ENCODE measurements at regions not wholly inside any gene's neighbourhood (a gene's known extent, or its start where the extent isn't known, plus 50 kb on each side); places are given as distances from the start of the nearest gene placed in this dataset.
A peak's percentile ranks its signal among the peaks of the same experiment; 100 is the strongest.

DNA sequence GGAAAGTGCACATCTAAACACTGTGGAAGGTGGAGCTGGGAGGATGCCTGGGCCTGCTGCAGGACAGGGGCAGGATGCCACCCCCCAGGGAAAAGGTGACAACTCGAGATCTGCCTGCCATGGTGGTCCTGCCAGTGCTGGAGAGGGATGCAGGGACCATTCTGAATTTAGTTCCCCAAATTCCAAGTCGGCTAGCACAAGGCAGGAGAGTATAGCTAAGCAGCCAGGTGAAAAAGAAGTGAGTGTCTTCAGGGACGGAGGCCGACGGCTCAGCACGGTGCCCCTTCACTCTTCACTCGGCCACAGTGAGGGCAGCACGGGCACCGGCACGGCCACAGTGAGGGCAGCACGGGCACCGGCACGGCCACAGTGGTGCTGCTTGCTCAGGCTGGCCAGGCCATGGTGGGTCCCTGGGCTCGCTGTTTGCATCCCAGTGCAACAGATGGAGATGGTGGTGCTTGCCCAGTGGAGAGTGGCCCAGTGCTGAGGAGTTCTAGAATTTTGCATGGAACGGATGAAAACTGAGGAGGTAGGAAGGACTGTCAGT, 161.3 kb upstream of the SHH start:
- no peak for DNase-seq (ENCODE audit: low read depth in 2 of 2)

DNA sequence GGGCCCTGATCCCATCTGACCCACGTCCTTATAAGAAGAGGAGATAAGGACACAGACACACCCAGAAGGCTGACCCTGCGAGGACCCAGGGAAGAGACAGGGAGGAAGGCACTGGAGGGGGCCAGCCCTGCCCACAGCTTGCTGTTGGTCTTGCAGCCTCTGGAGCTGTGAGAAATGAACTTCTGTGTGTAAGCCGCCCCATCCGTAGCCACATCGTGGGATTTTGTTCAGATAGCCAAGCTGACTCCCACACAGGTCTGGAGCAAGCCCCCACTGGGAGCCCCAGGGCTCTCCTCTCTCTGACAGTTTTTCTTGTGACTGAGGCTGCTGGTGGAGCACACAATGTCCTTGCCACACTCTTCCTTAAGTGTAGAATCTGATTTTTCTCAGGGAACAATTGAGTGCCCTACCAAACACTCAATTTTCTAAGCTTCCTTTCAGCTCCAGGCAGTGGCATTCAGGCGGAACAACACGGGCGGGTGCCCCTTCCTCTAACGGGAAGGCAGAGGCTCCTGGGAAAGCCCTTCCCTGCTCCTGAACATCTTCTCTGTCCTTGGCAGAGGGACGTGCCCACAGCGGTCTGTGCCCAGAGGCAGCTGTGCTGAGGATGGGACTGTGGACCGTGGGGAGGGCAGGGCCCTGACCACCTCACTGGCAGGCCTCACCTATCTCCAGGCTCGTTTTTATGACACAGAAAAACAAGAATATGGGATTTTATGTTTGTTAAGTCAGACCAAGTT, 160.6 kb upstream of the SHH start:
- no peak for DNase-seq (ENCODE audit: low read depth in 2 of 2)

DNA sequence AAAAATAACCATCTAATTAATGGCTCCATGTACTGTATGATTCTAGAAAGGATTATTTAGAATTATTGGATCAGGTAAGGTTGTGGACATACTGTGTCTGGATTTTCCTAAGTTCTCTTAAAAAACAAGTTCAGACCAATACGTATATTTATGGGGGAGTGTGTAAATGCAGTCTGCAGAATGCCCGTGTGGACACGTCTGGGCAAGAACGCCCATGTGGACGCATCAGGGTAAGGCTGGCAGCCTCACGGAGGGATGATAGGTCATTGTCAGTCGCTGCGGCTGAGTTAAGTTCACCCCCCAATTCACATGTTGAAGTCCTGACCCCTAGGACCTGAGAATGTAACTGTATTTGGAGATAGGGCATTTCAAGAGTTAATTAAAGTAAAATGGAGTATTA, 160.0 kb upstream of the SHH start:
- no peak for DNase-seq (ENCODE audit: low read depth in 2 of 2)

DNA sequence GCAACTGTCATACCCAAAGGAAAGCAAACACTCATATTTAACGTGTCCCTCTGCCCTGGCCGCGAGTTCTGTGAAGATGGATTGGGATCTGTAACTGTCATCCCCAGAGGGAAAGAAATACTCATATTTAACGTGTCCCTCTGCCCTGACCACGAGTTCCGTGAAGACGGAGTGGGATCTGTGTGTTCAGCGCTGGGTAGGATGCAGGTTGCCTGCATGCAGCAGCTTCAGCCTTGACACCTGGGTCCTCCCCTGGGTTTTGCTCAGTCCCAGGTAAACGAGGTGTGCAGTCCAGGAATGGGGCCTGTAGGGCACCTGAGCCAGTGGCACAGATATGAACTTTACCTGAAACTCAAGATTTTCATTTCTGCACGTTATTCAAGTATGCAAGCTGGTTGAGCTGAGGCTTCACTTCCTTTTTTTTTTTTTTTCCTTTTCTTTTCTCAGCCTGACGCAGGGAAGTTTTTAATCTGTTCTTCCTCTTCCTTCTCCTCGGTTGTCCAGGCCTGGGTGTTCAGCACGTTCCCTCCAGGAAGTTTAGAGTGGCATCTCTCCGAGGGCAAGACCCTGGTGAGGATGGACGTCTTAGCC, 159.0 kb upstream of the SHH start:
- no peak for DNase-seq (ENCODE audit: low read depth in 2 of 2)

DNA sequence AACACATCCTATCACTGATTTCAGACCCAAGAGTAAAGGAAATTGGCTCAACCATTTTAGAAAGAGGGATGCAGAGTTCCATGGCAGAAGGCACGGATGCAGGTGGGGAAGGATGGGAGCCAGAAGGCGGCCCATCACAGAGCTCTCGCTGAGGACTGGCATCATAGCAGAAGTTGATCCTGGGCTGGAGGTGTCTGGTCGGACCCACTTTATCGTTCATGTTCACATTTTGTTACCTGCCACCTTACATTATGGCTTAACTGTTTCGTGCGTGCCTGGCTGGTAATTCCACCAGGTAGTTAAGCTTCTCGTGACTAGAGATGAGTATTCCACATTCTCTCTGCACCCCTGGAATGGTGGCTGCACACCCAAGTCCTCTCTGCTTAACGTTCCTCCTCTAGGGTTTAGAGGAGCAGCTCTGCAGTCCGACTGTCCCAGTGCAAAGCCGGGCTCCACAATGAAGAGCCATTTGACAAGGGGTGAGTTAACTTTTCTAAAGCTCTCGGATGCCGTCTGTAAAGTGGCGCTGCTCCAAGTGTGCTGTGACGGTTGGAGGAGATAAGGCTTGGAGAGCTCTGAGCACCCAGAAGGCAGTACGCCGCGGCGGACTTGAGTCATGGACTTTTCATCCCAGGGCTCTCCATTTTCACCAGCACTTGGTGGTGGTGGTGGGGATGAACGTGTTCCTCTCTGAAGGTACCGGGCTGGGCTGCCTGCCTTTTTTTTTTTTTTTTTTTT, 157.1 kb upstream of the SHH start:
- DNase-seq (ENCODE audit: low read depth in 2 of 2) = no peak

DNA sequence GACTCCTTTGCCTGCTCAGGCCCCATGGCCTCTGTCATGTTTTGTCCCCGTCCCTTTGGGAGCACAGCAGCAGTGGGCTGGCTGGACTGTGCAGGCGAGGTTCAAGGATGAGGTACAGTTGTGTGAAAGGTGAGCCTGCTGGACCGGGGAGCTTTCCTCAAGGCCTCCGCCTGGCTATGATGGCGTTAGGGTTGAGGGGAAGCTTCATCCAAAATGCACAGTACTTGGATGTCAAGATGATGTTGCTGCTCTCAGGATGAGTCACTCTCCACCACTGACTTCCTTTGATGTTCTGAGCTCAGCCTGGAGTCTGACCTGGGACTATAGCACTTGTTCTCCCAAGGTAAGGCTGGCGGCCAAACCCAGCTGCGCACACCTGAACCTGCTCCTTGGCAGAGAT, 152.7 kb upstream of the SHH start:
- no peak for DNase-seq (ENCODE audit: low read depth in 2 of 2)

DNA sequence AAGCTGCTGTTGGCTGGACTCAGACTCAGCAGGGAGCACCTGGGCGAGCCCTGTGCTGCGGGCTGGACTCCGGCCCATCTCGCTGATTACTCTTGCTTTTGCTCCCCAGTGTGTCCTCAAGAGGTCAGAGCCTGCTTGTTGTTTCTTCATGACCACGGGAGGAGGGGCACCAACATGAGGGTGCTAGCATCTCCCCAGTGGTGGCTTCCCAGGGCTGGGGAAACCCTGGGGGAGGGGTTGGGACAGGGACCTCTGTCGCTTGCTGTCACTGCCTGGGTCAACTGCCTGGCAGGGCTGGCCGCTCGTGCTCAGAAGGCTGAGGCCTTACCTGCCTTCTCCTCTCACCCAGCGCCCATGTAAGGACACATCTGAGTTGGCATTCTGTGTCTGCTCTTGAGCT, 152.3 kb upstream of the SHH start:
- no peak for DNase-seq (ENCODE audit: low read depth in 2 of 2)

DNA sequence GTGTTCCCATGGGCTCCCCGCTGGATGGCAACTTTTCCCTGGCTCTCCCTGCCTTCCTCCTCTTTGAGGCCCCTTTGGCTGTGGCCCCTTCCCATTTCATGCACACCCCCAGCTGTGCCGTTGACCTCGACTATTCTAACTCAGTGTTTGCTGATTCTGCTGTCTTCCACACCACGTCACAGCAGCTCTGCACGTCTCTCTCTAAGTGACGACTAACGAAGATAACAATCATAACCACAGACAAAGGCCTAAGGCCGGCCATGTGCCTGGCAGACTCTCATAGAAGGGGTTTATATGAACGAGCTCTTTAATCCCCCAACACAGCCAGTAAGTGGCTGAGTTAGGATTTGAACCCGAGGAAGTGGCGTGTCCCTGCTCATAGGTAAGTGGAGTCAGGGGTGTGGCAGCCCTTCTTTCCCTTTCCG, 151.5 kb upstream of the SHH start:
- no peak for DNase-seq (ENCODE audit: low read depth in 2 of 2)

DNA sequence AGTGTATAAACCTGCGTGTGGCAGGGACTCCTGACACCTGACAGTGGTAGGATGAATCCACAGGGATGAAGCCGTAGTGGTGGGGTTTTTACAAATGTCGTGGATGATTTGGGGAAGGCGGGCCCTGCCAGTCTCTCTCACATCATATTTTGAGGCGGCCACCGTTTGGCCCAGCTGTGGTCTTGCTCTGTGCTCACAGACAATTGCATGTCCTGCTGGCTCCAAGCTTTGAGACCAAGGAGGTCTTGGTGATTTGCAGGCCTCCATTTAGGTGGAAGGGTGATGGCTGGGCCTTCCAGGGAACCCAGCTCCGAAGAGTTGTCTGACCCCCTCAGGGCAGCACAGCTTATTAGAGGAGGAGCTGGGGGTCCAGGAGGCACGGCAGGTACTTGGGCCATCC, 151.1 kb upstream of the SHH start:
- no peak for DNase-seq (ENCODE audit: low read depth in 2 of 2)

DNA sequence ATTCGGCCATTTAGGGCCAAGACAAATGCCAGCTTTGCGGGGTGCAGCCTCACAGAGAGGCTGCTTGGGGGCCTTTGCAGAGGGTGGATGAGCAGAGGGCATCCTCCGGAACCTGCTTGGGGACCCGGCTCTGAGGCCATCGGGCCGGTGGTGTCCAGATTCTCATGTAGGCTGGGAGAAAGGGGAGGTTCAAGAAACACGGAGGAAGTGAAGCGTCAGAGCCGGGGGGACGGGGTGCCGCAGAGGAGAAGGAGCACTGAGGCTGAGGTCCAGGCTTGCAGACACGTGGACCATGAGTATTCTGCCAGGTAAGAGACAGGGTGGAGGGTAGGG, 150.7 kb upstream of the SHH start:
- no peak for DNase-seq (ENCODE audit: low read depth in 2 of 2)

DNA sequence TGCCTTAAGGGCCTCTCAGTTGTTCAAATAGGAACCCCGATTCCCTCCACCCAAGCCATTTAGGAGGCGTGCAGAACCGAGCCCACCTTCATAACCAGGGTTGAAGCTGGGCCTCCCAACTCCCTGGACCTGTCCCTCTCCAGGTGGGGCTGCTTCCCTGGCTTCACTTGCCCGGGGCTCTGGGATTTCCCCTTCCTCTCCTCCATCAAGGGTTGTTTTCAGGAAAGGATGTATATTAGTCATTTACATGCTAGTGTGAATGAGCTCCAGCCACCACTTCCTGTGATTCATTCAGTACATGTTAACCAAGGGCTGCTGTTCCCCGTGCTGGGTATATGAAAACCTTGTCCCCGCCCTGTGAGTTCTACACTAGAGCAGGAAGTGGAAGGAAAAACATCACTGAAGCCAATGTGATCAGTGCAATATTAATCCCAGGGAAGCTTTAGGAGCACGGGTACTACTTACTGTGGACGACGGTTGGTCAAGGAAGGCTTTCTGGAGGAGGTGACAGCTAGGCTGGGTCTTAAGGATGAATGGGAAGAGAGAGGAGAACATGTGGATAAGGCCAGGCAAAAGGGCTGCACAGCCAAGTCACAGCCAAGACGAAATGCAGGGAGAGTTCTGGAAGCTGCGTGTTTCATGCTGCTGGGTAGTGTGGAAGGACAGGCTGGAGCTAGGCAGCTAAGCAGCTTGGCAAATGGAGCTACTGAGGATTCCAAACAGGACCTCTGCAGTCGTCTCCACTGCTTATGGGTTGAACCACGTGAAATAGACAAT, 150.1 kb upstream of the SHH start:
- no peak for DNase-seq (ENCODE audit: low read depth in 2 of 2)

DNA sequence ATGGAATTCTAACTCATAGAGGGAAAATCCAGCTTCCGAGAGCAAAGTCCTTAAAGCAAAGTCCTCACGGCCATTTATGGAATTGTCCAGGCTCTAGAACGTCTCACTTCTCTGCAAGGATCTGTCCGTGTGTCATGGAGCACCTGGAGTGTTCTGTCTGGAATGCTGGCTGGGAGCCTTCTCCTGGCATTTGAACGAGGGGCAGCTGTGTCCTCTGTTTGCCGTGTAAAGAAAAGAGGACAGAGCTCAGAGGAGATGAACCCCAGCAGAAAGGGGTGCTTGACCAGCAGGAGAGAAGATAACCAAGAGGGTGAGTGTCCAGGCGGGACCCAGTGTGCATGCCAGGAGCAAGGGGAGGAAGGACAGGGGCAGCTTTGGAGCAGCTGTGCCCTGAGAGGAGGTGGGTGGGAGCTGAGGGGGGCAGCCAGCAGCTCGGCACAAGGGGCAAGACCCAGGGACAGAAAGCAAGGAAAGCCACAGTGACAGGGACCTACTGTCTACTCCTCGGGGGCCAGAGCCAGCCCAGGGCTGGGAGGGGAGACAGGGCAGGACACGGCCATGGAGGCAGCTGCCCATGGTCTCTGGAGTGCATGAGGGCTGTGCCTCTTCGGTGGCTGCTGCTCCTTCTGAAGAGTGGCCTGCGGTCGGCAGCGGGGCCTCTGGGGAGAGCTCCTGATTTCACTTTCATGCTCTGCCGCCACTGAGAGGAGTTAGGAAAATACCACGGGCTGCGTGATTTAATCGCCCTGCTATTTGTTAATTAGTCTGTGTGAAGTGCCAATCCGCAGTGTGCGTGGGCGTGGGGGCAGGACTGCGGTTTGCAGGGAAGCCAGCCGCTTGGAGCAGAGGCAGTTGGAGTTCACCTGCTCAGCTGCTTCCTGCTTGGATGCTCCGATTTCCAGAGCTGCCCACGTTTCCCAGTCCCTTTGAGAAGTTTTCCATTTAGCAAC, 149.3 kb upstream of the SHH start:
- no peak for DNase-seq (ENCODE audit: low read depth in 2 of 2)

DNA sequence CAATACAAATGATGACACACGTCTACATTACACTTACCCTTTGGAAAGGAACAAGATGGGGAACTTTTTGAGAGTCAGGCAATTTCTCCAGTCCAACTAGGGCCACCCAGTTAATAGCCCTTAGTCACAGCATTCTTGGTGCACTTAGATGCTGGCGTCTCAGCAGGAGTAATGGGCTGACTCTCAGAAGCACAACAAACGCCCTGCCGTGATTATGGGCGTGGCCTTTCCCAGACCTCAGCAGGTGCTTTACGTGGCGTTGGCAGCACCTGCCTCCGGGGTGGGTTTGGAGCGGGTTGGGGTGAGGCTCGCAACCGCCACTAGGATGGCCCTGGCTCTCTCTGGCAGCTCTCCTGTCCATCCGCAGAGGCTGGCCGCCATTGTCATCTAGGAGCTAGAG, 147.6 kb upstream of the SHH start:
- DNase-seq (ENCODE audit: low read depth in 2 of 2) = no peak

DNA sequence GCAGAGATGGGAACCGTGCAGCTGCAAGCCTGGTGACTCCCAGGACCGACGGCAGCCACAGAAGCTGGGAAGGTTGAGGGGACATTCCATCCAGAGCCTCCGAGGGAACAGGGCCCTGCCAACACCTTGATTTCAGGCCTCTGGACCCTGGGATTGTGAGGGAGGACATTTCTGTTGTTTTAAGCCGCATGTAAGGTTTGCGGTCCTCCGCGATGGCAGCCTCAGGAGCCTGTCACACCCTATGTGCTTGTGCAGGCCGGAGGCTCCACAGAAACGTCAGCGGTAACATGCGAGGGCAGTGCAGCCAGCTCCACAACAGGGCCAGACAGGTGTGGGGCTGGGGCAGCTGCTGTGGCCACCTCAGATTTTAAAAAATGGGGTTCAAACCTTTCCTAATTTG, 144.7 kb upstream of the SHH start:
- DNase-seq (ENCODE audit: low read depth in 2 of 2) = no peak

DNA sequence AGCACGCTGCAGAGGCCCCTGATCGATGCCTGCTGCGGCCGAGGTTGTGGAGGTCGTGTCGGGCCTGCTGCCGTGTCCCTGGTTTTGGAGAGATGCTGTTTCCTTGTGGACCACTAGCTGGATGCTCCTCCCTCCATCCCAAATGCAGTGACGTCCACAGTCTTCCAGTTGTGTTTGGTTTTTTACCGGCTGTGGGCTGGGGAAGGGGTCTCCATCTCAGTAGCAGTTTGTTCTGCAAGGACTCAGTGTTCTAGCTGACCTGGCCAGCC, 143.0 kb upstream of the SHH start:
- no peak for DNase-seq (ENCODE audit: low read depth in 2 of 2)

DNA sequence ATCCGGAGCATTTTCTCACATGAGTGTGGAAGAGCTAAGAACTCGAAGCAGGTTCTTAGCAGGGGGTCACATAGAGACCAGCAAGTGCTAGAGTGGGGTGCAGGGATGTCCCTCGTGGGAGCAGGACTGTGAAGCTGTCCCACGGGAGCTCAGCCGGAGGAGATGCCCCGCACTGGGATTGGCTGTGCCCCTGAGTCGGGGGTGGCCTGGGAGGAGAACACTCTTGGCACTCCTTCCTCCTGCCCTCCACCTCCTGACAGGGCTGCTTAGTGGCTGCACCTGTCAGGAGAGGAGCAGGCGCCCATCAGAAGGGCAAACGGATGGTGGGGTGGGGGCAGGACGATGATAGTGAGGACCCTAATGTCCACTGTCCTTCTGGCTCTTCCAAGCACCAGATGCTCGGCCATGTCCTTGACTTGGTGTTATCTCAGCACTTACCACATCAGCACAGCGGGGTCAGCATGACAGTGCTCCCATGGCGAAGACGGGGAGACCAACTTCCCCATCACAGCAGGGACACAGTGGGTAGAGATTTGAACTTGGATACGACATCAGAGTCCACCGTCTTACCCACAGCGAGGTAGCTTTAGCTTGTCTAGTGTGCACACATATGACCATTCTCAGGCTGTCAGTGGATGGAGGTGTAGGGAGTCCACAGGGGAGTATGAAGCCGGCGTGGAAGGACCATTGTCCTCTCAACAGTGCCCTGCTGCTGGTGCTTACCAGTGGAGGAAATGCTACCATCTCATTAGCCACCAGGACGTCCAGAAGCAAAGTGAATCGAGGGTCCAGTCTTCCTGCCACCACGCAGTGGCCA, 142.5 kb upstream of the SHH start:
- no peak for DNase-seq (ENCODE audit: low read depth in 2 of 2)

DNA sequence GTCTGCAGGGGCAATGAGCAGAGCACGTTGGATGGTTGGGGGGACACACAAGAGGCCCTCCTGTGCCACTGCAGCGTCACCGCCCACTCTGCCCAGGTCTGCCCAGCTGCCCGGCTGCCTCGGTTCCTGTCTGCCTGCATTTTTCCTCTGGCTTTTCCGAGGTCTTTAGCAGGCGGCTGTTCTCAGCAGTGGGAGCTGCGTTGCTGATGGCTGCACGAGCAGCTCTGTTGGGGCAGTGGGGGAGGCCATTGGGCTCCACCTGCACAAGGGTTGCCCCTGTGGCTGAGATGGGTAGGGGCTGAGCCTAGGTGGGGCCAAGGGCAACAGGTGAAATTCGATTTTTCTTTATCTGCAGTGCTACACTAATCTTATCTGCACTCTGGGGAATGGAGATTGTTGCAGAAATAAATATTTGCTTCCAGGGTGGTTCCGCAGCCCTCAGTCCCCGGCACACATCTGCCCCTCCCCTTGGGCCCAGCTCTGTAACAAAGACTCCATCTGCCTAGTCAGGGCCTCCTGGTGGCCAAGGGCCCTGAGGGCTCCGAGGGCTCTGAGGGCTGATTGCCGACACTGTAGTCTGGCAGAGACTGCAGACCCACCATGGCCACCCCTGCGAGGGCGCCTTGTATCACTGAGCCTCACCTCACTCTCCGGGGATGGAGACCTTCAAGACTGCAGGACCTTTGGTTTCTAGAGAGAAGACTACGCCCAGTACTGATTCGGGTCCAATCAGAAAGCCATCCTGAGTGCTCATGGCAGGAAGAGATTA, 141.7 kb upstream of the SHH start:
- DNase-seq (ENCODE audit: low read depth in 2 of 2) = no peak

DNA sequence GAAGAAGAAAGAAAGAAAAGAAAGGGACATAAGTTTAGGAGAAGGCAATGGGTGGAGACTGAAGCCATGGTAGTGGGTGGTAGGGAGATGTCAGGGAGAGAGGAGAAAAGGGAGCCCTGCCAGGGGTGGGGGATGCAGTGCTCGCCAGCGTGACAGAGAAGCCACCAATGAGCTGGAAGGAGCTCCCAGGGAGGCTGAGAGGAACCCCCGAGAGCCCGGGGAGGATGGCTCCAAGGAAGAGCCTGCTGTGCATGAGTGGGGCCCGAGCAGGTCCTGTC, 141.2 kb upstream of the SHH start:
- no peak for DNase-seq (ENCODE audit: low read depth in 2 of 2)

DNA sequence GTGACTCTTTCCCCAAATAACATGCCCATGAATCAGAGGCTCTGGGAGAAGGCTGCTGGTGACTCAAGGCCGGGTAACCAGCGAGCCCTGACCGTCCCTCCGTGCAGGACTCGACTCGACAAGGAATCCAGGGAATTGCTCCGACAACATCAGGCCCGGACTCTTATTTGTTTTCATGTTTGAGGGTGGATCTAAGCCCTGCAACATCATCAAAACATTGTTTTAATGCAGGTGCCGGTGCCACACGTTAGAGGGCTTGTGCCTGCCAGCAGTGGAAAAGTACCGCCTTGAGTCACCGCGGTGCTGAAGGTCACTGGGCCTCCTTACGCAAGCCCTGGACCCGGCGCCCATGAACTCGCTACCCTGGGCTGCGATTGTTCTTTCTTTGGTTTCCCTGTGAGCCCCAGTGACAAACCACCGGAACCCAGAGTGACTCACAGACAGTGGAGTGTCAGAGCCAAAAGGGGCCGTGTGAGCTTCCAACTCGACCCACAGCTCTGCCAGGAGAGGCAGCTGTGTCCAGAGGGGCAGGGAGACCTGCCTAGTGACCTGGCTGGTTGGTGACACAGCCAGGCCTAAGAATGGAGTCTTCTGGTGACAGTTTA, 139.4 kb upstream of the SHH start:
- DNase-seq (ENCODE audit: low read depth in 2 of 2) = peak; percentile 7 to 12

Measured in fibroblast of skin of left quadriceps (primary cell).